Hematopoietic multipotent progenitor cell (in vitro differentiated cells): ENCODE measurements at regions not wholly inside any gene's neighbourhood (a gene's known extent, or its start where the extent isn't known, plus 50 kb on each side); places are given as distances from the start of the nearest gene placed in this dataset.
A peak's percentile ranks its signal among the peaks of the same experiment; 100 is the strongest.
"Not testable (repeated sequence)": the region's sequence is repeated elsewhere in the genome, so short reads cannot be mapped to it uniquely, and the experiment has no call there.

Experiments
- DNase-seq, 3 donors: peaks; one replicate each; pipeline ENCODE4 v3.0.0-alpha.2; 2011 to 2015; ENCODE audit warnings: low read depth in 2 of 3, low spot score in 2 of 3

DNA sequence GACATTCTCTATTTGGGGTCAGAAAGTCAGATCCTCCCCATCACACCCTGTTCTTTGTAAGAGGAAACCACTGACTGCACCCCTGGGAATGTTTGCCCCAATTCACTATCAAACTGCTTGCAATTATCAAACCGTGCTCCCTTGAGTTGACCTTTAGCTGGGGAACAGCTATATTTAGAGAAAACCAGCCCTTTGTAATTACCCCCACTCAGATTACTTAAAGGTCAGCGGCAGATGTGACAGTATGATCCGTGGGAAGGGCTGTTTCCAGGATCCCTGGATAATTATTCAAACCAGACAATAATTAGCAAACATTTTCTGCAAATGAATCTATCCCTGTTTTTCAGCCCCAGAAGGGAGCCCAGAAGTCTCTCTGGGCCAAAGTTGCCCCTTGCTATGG, 242.7 kb downstream of the RRAGC start:
- DNase-seq = no peak

DNA sequence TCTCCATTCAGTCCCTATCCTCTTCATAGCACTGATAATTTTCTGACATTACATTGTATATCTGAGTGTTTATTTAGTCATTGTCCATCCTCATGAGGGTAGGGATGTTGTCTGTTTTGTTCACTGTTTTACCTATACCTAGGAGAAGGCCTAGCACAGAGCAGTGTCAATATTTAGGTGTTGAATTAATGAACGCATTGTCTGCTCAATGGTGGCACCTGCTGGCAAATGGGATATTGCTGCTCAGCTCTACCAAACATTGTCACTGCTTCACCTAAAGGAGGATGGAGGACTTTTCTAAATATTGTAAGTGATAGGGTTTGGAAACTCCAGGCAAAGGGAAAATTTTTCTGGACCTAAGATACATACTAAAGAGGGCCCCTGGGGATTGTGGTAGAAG, 243.9 kb downstream of the RRAGC start:
- no peak for DNase-seq

DNA sequence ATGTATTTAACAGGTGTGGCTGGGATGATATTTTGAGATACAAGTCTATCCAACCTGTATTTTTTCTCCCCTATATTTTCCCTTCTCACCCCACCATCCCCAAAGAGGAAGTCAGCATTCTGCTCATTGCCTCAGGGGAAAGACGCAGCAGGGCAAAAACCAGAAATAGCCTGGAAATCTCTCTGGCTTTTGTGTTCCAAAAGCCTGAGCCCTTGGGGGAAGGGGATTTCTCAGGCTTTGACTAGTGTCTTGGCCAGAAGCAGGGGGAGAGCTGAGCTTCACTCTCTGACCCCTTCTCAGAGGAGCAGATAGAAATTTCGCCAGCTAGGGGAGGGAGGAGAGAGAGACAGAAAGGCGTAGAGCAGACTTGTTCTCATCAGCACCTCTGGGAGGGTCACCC, 244.7 kb downstream of the RRAGC start:
- no peak for DNase-seq

DNA sequence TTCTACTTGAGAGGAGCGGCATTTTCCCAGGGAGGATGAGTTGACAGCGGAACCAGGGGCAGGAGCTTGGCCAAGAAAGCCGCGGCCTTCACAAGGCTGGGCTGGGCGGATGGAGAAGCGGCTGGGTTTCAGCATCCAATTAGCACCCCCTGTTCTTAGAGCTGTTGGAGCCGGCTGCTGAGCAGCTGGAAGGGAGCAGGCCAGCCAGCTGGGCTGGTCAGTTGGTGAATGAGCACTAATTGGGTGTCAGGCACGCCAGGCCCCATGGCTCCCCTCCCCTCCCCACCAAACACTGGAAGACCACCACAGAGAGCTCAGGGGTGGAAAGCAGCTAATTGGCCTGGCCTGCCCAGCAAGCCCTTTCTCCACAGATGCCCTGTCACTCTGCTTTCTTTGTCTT, 245.6 kb downstream of the RRAGC start:
- DNase-seq = no peak

DNA sequence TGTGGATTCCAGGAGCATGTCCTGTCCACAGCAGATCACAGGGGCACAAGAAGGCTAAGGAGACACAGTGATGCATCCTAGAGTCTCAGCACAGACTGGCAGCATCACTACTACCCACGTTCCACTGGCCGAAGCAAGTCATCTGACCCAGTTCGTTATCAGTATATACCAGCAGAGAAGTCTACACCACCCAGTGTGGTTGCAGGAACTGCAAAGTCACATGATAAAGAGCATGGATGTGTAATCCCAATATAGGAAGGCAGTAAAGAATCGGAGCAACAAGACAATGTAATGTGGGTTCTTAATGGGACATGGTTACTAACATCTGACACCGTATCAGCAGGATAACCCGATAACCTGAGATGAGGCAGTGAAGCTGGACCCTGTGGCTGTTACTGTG, 246.6 kb downstream of the RRAGC start:
- DNase-seq = no peak

DNA sequence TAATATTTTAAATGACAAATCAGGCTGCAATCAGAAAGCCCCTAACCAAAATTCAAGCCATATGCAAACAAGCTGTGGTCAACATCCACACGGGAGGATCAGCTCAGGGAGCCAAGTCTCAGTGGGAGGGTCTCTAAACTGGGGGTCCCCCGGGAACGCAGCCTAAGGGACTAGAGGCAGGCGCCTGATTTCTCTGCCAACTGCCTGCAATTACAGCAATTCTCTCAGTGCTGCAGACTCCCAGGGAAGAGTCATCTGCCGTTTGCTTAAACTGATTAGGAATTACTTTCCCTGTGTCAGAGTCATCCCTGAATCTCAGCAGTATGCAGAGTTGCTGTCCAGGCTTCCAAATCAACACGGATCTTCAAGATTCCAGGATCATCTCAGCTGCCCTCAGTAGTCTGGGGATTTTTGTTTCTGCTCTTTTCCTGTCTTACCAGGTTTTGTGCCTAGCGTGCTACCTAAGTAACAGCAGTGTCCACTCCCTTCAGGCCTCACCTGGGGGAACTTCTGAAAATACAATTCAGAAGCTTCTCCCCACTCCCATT, 247.8 kb downstream of the RRAGC start:
- DNase-seq = no peak

DNA sequence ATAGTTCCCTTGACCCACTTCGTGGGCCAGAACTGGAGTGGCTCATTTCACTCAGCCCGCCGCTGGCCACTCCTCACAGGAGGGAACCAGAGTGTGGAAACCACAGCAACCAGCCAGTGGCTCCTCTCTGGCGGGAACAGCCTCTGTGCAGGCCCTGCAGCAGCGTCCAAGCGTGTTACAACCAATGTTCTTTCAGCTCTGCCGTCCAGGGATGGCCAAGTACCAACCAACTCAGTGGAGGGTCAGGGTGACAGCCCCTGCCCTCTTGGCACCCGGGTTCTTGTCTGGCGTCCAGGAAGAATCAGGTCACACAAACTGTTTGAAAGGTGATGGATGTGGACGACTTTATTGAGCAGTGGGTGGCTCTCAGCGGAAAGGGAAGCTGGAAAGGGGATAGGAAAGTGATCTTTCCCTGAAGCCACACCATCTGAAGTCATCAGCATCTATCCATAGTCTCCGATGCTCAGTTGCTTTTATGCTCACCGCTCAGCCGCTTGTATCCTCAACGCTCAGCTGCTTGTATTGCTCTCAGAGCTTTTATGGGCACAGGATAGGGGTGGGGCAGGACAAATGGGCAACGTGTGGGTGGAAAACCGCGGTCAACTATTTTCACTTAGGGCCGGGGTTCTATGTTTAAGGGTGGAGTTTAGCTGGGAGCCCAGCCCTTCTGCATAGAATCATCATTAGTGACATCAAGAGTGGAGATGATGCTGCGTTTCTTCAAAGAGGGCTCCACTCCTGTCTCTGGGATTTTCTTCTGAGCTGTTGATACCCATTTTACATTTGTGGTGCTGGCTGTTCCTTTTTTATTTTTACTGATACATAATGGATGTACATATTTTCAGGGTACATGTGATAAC, 250.2 kb downstream of the RRAGC start:
- DNase-seq = no peak

DNA sequence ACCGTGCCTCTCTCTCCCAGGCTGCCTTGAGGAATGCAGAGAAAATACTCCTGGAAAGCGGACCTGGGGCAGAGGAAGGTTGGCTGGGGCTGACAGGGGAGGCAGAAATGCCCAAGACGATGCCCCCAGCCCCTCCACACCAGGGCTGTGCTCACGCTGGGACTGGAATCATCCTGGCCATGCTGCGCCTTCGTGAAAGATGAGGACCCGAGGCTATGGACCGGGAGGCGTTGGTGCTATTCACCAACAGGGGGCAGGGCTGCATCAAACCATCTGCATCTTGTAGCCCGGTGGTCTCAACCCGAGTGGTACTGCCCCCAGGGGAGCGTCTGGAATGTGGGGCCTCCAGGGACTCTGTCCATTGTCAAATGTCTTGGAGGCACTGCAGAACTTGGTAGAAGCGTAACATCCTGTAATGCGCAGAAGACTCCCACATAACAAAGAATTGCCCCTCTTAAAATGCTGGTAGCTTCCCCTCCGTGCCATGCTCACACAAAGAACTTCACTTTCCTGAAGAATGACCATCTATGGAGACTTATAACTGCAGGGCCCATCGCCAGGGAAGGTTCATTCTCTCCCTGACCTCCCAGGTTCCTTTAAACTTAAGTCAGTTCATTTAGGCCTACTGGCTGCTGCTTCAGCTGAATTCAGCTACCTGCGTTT, 251.2 kb downstream of the RRAGC start:
- DNase-seq = peak in 2 of 3 donors; percentile 37 to 78

DNA sequence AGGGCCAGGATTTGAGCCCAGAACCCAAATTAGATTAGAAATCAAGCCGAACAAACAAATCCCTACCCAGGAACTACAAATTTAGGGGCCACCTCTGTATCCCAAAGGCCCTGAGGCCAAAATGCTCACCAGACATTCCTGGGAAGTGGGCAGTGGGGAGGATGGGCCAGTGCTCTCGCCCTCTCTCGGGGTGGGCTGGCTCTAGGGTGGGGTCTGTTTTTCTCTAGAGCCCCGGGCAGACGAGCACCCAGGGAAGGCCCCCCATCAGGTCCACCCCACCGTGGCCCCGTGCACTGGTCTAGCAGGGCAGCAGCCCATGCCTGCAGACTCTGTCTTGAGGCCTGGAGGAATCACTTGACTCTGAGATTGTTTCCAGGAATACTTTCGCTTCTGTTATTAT, 252.0 kb downstream of the RRAGC start:
- DNase-seq = no peak

DNA sequence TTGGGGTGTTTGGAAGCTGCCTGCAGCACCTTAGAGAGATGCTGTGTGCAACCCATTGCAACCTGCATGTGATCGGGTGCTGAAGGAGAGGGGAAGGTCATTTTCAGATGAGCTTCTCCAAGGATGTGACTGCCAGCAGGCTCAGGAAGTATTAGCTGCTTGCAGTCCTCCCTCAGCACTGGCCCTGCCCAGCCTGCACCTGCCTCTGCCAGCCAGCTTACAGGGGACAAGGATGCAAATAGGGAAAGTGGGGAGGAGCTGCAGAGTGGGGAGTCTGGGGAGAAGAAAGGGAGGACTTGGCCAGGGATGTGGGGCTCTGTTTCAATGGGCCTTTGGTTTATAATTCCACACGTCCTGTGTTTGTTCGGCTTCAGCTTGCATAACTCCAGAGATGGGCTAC, 254.5 kb downstream of the RRAGC start:
- no peak for DNase-seq

DNA sequence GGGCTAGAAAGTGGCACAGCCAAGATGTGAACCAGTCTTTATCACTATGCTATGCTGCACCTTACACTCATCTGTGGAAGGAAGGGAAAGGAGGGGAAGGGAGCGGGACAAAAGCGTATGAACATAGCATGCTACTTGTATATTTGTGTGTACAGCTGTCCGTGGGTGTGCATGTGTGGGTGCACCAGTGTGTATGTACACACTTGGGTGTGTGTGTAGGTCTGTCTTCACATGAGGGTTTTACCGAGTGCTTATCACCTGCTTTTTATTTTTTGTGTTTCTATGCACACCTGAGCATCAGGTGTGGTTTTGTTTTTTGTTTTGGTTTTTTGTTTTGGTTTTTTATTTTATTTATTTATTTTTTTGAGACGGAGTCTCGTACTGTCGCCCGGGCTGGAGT, 255.7 kb downstream of the RRAGC start:
- no peak for DNase-seq

DNA sequence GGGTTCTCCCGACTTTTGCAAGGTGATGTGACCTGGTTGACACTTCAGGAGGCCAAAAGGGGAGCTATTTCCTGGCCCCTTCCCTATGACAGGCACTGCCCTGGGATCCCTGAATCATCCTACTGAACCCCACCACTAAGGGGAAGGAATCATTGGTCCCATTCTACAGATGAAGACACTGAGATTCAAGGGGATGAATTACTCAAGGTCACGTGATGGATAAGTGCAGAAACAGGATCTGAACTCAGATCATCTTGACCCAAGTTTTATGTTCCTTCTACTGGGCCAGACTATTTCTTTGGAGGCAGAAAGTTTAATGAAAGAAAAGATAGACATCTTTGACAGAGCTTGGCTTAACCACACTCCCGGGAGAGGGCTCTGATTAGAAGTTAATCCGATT, 258.7 kb downstream of the RRAGC start:
- DNase-seq = no peak

DNA sequence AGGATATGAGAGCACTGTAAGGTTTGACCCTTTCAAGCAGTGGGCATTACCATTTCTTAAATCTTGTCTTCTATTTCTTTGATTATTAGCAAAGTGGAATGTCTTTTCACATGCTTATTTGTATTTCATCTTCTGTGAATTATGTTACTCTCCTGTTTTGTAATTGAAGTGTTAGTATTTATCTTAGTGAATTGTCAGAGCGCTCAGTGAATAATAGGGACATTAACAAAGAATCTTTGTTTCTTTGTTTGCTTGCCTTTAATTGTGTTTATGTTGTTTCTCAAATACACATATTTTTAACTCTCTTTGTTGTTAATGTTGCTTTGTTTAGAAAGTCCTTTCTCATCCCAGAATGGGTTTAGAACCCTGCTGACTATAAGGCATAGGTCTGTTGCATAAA, 259.3 kb downstream of the RRAGC start:
- DNase-seq = no peak

DNA sequence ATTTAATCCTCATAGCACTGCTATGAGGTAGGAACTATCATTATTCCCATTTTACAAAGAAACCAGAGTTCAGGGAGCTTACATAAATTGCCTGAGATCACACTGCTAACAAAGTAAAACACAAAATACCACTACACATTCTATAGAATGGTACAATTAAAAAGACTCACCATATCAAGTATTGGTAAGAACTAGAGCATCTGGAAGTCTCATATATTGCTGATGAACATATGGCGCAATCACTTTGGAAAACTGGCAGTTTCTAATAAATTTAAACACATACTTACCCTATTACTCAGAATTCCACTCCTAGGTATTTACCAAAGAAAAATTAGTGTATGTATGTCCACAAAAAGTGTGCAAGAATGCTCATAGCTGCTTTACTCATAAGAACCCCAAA, 261.5 kb downstream of the RRAGC start:
- DNase-seq = no peak

DNA sequence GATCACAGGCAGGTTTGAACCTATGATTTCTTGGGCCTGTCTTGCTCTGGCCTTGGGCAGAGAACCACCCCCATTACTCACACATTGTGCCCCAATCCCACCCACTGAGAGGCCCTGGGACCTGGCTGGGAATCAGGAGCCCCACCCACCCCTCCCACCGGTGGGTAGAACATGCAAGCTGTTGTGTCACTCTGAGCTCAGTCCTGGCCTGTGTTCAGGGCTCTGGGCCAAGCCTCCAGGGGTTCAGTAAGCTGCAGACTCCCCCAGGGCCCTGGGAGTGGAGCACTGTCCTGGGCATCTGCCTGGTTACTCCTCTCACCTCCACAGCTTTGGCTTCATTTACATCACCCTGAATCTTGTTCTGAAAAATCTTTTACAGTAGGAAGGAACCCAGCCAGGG, 270.5 kb downstream of the RRAGC start:
- no peak for DNase-seq

DNA sequence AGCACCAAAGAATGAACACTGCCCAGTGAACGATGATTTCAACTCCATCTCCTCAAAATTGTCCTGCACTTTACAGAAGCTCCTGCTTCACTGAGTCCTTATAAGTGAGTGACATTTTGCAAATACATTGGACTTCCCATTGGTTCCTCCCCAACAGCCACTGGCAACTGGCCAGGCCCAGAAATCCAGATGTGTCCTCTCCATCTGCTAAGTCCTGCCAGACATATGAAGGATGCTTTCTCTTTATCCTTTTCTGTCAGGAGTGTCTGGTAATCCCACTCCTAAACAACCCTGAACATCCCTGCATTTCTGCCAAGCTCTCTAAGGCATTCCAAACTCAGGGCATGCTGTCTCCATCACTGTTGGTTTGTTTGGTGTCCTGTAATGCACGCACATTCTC, 271.8 kb downstream of the RRAGC start:
- no peak for DNase-seq

DNA sequence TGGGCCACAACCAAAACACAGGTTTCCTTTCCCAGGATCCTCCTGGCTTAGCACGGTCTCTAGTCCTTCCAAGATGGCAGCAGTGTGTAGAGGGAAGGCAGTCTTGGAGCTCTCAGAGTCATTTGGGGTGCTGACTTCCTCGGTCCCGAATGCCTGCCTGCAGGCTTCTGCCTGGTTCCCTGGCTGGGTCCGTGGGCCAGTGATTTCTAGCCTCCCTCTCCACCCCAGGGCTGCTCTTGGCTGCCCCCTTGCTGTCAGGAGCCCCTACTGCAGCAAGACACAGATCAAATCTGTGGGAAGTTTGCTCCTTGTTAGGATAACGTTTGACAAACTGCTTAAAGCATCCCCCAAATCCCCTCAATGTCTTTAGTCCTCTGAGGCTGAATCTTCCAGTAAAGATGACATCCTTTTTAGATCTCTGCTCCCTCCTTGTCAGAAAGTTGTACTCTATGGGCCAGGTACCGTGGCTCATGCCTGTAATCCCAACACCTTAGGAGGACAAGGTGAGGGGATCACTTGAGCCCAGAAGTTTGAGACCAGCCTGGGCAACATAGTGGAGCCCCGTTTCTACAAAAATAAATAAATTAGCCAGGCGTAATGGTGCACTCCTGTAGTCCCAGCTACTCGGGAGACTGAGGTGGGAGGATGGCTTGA, 272.5 kb downstream of the RRAGC start:
- peak; percentile 19 to 57 (median 34) for DNase-seq

DNA sequence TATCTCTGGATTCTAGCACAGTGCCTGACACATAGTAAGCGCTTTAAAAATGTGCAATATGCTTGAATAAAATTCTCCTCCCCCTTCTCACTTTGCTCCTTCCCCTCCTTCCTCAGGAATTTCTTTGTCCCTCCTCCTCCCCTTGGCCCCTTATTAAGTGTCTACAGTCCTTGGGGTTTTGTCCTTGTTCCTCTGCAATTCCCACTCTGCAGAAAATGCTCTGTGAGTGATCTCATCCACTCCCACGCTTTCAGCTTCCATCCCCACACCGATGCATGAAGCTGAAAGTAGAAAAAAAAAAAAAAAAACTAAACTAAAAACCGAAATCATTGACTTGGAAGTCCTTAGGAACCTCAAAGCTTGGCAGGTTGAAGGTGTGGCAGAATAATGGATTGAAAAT, 273.6 kb downstream of the RRAGC start:
- no peak for DNase-seq

DNA sequence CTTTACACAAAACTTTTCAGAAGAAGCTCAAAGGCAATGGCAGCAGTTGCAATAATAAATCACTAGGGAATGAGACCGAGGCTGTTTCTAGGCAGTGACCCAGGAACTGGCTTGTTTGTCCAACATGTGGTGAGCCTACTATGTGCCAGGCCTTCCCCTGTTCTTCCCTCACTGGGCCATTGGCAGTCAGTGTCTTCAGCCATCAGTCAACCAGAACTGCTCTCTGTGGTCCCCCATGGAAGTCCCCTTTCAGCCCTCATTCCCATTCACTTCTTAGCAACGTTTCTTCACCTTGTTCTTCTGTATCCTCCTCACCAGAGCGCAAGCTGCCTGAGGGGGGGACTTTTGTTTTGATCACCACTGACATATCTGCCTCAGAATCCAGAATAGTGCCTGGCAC, 274.1 kb downstream of the RRAGC start:
- no peak for DNase-seq

DNA sequence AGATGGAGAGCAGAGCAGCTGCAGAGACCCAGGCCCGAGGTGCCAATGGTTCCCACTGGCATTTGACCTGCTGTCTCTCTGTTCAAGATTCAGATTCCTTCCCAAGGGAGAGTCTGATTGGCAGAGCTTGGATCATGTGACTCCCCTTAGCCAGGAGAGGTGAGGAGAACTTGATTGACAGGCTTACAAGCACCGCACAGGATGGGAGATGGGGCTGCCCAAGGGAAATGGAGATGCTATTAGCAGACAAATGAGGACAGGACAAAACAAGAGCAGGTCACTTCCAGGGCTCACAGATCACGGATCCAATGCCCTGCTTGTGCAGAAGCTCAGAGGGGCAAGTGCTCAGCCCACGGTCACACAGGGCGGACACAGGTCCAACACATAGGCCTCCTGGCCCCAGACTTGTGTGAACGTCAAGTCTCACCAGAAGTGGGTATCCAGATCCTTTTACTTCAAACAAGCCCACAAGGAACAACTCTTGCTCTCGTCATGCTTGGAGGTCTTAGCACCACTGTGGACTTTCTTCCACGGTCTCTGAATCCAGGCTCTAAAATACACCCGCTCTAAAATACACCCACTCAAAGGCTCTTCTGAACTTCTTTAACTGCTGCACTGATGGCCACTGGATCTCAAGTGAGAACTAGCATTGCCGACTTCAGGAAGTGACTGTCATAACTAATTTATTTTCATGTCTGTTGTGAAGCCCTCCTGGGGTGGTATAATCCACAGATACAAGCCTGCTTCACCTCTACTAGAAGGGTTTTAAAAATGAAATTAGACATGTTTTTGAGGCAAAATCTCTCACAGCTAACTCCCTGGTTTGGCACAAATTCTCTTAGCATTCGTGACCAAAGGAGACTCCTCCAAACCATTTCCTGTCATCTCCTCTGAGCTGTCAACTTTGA, 274.9 kb downstream of the RRAGC start:
- DNase-seq = peak in 1 of 3 donors; percentile 10

DNA sequence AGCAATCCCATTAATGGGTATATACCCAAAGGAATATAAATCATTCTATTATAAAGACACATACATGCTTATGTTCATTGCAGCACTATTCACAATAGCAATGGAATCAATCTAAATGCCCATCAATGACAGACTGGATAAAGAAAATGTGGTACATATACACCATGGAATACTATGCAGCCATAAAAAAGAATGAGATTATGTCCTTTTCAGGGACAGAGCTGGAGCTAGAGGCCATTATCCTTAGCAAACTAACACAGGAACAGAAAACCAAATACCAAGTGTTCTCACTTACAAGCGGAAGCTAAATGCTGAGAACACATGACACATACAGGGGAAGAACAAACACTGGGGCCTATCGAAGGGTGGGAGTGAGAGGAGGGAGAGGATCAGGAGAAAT, 276.3 kb downstream of the RRAGC start:
- DNase-seq = not testable (repeated sequence)
